SIG-M5 treated with dmso at 0.1 percent for 504 hours (cell line): ENCODE measurements at regions not wholly inside any gene's neighbourhood (a gene's known extent, or its start where the extent isn't known, plus 50 kb on each side); places are given as distances from the start of the nearest gene placed in this dataset.
"Not testable (repeated sequence)": the region's sequence is repeated elsewhere in the genome, so short reads cannot be mapped to it uniquely, and the experiment has no call there.

Experiments used
- DNase-seq: peaks from one replicate; lab custom pipeline; 2025; ENCODE audit not compliant: unreplicated experiment; lab: John Stamatoyannopoulos, UW

DNA sequence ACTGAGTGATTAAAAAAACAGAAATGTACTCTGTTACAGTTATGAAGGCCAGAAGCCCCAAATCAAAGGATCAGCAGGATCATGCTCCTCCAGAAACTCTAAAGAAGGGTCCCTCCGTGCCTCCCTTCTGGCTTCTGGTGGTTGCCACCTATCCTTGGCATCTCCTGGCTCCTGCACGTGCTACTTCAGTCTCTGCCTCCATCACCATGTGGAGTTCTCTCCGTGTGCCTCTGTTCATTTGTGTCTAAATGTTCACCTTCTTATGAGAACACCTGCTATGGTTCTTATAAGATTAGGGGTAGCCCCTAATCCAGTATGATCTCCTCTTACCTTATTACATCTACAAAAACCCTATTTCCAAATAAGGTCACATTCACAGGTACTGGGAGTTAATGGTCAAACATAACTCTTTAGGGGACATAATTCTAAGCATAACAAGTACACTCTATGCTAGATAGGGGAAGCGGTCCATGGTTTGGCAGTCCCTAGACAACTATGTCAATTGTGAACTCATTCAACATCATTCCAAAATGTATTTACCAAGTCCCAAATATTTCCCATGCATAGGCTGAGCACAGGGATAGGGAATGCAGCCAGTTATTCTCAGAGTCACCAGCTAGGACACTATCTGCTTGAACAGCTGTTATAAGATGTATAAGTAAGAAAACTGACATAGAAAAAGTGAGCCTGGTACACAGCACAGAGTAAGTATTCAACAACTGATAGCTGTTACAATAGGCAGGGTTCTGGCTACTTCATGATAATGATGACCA is 295.5 kb upstream of the BOD1L1 start:
- no peak for DNase-seq

DNA sequence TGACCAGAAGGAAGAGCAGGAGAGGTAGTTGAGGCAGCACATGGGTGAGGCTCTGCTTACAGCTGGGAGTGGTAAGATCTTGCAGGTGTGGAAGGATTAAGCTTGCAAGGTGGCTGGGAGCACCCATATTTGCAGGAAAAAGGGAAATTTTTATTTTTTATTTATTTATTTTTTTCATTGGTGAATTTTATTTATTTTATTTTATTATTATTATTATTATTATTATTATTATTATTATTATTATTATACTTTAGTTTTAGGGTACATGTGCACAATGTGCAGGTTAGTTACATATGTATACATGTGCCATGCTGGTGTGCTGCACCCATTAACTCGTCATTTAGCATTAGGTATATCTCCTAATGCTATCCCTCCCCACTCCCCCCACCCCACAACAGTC is 297.4 kb upstream of the BOD1L1 start:
- DNase-seq = not testable (repeated sequence)

DNA sequence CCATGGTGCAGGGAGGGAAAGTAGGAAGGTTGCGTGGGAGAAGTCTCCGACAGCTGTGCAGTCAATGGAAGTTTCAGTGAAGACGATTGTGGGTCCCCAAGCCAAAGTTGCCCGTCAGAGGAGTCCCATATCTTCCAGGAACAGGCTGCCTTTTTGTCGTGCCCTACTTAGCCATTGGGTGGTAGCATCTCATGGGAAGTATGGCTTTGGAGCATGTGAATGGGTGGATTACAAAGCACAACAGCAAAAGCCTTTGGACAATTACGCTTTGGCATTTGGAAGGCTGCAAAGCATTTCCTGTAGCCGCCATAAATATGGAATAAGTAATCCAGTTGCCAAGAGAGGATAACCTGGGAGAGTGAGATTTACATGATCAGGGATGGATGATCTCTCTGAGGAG is 300.7 kb upstream of the BOD1L1 start:
- no peak for DNase-seq

DNA sequence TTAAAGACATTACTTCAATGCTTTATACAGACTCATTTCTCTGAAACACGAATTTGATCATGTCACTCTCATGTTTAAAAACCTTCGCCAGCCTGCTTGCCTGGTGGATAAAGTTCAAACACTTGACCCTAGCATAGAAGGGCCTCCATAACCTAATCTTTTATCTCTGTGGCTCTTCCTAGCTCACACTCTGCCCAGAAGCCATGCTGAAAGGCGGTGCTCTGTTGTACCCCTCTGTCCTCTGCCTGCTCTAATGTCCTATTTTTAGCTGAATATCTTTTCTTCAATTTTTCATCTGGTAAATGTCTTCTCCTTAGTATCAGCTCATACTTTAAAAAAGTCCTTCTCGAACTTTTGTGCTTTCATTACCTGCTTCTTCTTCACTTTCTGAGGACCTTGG is 302.6 kb upstream of the BOD1L1 start:
- no peak for DNase-seq

DNA sequence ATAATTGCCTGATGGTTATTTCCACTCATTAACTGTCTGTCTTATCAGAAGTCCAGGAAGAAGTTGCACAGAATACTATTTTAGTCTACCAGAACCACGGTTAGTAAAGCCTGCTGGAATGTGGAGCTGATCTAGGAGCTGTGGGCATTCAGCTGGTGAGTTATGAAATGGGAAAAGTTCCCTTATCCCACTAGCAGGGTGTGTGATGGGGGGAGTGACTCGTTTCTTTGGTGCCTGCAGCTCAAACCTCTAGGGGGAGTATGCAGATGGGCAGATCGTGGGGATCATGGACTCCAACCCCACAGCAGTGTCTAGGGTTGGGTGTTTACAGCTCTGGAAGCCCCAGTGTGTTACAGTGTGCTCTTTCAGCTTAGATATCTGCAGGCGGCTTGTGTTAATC is 305.7 kb upstream of the BOD1L1 start:
- DNase-seq = no peak

DNA sequence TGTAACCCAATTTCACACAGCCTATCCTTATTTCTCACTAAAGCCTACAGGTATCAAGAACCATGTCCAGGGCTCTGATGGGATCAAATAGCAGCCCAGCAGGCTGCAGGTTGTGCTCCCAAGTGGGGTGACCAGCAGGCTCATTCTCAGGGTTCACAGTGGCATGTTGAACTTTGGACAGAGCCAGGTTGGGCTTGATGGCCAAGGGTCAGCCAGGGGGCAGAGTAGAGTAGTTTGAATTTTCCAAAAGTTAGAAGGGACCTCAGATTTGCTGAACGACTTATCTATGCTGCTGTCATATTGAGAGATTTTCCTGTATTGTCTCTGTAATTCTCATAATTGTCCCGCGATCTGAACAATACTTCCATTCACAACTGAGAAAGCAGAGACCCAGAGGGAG is 310.8 kb upstream of the BOD1L1 start:
- DNase-seq = no peak

DNA sequence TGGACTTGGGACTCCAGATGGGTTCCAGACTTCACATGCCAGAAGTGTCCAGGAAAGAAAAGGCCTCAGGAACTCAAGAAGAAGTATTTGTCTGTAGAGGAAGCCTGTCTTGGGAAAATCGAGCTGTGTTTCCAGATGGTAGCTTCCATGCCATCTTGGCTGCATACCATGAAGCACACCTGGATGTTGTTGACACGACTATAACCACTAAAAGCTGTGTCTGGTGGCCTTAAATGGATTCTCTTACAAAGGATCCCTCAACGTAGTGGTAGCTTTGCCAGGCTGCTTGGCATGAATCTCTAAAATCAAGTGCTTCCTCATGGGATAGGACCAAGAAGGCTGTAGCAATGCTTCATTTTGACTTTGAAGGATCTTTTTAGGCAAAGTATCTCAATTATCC is 313.4 kb upstream of the BOD1L1 start:
- no peak for DNase-seq

DNA sequence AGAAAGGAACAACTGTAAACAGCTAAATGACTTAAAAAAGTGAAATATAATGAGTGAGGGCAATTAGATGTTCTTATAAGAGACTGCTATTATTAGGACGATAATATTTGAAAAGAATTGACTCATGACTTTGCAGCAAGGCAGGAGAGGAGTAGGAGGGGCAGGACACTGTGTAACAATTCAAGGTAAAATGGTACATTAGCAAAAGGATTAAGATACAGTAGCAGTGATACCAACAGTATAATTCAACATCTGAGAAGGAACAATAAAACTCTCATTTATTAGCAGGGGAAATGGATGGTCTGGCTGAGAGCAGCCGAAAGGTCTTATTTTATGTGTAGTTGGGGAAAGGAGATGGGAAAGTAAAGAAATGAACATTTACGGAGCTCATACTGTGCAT is 315.5 kb upstream of the BOD1L1 start:
- no peak for DNase-seq

DNA sequence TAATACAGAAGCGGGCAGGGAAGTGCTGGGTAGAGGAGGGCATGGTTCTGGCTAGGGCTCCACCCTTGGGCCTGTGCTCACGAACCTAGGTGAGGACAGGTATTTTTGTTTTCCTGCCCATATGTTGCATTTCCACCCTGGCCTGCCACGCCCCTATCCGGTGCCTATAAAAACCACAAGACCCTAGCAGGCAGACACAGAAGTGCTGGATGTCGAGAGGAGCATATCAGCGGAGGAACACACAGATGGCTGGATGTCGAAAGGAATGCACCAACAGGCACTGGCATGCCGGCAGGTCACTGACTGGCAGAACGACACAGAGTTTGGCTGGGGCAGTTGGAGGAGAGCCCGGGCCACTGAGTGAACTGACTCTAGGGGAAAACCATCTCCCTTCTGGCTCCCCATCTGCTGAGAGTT is 316.6 kb upstream of the BOD1L1 start:
- no peak for DNase-seq

DNA sequence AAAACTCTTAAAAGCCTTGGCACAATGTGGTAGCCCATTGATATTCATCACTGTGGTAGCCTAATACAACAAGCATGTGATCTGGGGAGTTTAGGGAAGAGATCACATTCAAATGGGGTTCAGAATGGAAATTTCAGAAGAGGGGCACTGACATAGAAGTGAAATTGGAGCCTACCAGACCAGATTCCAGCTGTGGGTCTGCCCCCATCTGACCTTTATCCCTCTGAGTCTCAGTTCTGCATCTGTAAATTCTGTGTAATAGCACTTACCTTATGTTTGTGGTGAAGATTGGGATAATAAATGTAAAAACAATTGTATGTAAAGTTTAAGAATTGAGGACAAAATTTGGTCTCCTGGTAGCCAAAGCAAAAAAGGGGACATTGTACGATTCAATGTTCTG is 320.4 kb upstream of the BOD1L1 start:
- no peak for DNase-seq

DNA sequence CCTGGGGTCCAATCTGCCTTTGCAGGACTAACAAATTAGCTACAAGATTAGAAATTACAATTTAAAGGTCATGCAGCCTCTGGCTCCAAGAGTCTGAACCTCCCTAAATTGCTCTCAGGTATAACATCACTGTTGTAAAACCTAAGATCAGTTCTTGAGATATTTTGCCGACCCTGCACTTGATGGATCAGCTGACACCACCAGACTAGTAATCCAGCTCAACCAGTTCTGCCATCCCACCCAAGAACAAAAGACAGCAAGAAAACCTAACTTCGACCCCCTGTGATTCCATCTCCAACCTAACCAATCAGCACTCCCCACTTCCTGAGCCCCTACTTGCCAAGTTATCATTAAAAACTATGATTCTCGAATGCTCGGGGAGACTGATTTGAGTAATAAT is 323.0 kb upstream of the BOD1L1 start:
- DNase-seq = no peak

DNA sequence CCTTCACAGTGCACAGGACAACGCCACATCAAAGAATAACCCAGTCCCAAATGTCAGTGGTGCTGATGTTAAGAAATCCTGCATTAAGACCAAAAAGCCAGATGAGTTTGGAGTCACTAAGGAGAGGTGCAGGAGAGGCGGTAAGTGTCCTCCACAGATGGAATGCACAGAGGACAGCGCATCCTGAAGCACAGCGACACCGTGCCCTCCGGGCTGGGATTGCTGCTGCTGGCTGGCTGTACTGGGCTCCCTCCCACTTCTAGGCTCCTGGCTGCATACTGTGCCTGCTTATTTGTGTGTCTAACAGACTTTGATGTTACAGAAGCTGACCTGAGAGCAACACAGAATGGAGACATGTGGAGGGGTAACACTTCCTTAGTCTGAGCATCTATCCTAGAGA is 325.6 kb upstream of the BOD1L1 start:
- DNase-seq = no peak

DNA sequence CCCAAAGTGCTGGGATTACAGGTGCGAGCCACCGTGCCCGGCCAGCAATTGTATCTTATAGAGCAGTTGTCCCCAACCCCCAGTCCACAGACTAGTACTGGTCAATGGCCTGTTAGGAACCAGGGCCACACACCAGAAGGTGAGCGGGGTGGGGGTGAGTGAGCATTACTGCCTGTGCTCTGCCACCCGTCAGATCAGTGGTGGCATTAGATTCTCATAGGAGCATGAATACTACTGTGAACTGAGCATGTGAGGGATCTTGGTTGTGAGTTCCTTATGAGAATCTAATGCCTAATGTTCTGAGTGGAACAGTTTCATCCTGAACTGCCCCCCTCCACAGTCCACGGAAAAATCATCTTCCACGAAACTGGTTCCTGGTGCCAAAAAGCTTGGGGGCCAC is 328.0 kb upstream of the BOD1L1 start:
- no peak for DNase-seq

DNA sequence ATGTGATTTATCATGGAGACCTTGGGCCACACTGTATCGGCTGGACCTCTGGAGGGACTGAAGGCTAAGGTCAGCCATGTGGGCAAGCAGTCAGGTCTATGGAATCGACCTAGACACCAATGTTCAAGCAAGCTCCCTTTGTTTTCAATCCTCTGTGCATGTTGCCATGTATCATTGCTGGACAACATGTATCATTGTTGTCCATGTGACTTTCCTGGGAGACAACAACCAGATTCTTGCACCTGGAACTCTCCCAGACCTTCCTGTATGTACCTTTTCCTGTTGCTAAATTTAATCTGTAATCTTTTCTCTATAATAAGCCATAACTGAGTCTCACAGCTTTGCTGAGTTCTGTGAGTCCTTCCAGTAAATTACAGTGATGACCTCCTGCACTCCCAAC is 329.4 kb upstream of the BOD1L1 start:
- DNase-seq = no peak

DNA sequence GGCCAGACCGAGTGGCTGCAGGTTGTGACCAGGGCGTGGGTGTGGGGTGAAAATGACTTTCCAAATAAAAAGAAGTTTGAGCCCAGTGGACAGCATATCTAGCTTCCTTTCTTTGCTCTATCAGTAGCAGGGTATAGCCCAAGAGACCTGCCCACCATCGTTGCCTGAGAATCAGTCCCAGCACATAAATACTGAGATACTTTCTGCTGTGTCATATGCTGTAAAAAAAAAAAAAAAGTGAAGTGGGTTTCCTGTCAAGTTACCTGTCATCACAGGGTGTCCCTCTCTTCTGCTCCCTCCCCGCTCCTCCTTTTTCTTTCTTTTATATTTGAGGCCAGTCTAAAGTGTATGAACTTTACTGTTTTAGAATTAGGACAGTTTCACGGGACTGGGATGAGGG is 330.3 kb upstream of the BOD1L1 start:
- no peak for DNase-seq

DNA sequence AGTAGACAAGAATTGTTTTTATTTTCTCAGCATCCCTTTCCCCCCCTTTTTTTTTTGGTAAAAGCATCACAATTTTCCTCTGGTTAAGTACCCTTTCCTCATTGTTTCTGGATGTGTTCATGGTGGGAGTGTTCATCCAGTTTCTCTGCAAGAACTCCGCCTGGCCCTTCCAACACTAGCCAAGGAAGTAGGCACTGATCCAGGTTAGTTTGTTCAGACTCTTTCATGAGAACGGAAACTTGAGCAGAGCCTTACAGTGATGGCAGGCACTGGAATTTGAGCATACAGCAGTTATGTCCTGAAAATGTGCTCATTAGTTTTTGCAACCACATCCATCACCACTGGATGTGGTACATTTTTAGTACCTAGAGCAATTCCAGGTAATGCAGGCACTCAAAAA is 336.1 kb upstream of the BOD1L1 start:
- no peak for DNase-seq

DNA sequence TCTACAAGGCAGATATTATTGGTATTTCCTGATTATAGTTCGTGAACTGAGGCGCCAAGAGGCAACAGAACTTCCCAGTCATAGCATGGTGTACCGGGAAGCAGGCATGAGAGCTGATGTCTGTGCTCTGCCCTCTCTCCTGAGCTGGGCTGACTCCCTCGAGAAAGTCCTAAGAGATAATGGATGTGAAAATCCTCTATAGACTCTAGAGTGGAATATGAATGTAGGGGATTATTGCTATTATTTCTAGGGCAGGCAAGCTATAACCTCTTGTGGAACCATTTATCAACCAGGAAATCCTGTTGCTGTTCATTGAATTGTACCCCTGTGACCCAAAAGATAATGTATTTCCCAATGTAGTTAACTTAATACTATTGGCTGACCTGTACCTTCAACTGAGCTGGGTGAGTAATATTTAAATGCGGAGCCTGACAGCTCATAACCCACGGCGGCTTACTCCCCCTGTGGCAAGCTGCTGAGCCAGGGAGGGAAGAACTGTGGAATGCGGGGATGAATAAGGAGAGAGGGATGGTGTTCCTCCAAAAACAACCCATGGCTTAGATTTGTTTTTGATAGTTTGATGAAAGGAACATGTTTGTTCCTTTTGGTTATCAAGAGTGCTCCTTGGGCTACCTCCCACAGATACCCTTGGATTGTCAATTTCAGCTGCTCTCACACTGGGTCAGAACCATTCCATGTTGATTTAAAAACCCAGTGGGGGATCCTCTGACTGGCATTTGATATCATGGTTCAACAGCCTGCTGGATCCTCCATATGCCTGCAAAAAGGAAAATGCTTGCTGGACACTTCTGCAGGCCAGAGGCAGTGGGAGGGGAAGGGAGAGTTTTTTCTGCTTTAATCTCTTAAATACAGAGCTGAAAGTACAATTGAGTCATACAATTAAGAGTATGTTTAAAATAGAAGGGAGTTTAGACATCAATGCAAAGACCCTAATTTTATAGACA is 339.0 kb upstream of the BOD1L1 start:
- no peak for DNase-seq

DNA sequence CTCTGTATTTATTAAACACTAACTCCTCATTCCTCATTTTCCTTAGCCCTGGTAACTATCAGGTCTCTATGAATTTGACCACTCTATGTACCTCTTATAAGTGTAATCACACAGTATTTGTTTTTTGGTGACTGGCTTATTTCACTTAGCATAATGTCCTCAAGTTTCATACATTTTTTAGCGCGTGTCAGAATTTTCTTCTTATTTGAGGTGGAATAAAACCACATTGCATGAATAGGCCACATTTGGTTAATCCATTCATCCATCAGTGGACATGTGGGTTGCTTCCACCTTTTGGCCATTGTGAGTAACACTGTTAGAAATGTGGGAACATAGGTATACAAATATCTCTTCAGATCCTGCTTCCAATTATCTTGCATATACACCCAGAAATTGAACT is 341.2 kb upstream of the BOD1L1 start:
- DNase-seq = no peak

DNA sequence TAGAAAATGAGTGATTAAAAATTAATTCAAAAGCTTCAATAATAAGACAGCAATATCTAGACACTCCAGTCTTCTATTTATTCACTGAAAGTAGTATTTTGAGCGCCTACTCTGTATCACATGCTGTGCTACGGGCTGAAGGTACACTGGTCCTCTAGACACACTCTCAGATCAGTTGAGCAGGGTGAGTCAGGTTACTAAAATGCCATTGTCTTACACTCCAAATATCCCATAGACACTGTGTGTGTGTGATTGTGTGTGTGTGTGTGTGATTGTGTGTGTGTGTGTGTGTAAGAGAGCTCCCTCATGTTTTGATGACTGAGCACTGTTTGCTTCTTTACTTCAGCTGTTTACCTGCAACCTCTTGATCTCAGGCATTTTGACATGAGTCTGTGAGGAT is 342.8 kb upstream of the BOD1L1 start:
- DNase-seq = no peak

DNA sequence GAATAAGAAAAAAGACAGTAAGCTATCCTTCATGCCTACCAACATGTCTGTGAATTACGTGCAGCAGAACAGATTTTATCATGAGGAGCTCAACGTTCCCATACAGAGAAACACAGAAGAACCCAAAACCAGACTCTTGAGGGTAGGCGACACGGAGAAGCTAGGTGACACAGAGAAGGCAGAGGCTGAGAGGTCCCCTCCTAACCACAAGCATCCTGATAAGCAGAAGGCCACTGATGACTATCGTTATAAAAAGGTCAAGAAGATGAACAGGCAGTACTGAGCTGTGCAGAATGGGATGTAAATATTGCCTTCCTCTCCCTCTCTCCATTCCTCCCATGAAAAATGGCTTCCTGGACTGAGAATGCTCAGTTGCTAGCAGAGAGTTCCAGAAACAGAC is 350.2 kb upstream of the BOD1L1 start:
- DNase-seq = no peak

DNA sequence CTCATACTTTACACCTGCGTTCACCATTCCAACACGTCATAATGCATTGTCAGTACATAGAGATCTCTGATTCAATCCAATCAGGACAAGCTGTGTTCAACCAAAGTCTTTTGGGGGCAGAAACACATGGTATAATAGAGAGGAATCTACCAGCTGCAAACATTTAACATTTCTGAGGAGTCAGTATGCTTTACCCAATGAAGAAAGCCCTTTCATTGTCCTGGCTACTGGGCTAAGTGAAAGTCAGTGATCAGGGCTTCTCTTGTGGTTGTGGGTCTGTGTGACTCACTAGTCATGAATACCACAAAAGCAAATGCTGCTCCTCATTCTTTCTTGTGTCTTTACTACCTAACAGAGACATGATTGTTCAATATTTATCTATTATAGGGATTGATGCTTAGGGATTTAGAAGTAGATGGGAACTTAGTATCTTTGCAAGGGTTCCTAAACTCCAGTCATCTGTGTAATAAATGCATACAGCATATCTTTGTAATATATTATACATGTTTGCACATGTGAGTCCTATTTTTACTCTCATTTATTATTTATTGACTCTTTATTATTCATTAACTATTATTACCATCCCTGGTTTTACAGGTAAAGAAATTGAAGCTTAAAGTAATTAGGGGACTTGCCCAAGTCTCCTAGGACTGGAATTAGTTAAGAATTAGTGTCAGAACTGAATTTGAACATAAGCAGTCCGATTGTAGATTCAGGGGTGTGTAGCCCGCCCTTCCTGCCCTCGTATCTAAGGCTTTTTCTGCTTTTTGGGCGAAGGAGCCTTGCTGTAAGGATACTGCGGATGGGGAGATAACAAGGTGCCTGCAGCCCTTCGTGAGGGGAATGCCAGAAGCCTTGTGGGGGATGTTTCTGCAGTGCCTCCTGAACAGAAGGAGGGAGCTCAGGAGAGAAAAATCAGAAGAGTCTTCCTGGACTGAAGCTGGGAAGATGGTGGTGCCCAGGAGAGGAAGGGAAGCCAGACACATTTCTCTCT is 353.1 kb upstream of the BOD1L1 start:
- no peak for DNase-seq
